Stimulated activated CD8-positive, alpha-beta memory T cell treated with anti-CD3 and anti-CD28 coated beads, Interleukin-12 subunit alpha, Interleukin-12 subunit beta, amount 100 ng/mL, for 1 hour (primary cell): ENCODE measurements at regions not wholly inside any gene's neighbourhood (a gene's known extent, or its start where the extent isn't known, plus 50 kb on each side); places are given as distances from the start of the nearest gene placed in this dataset.

Experiments
- DNase-seq: peaks from one replicate; pipeline ENCODE4 v3.0.0-alpha.2; 2020; ENCODE audit warnings: low read depth

- DNase-seq: no peak
Measured at GRCh38 chr14:101120641-101121507, 217.4 kb upstream of the RTL1 start.

GRCh38 chr14:101121508-101122139 lies 218.1 kb upstream of the RTL1 start:
- no peak for DNase-seq

GRCh38 chr14:101122237-101123141 lies 219.0 kb upstream of the RTL1 start:
- no peak for DNase-seq

- DNase-seq: no peak
Measured at GRCh38 chr14:101123618-101124510, 220.3 kb upstream of the RTL1 start.

- DNase-seq: no peak
Measured at GRCh38 chr14:101124815-101125214, 221.3 kb upstream of the RTL1 start.

- no peak for DNase-seq
Measured at GRCh38 chr14:101125313-101125712, 221.8 kb upstream of the RTL1 start.

- DNase-seq: no peak
Measured at GRCh38 chr14:101125719-101126651, 222.5 kb upstream of the RTL1 start.

GRCh38 chr14:101126731-101127130 lies 223.2 kb upstream of the RTL1 start:
- DNase-seq: no peak

GRCh38 chr14:101127224-101127623 lies 223.7 kb upstream of the RTL1 start:
- DNase-seq: no peak

GRCh38 chr14:101128478-101129321 lies 225.2 kb upstream of the RTL1 start:
- DNase-seq: no peak

GRCh38 chr14:101129521-101130167 lies 226.1 kb upstream of the RTL1 start:
- no peak for DNase-seq

GRCh38 chr14:101130861-101131260 lies 227.3 kb upstream of the RTL1 start:
- no peak for DNase-seq

- no peak for DNase-seq
Measured at GRCh38 chr14:101131451-101131916, 228.0 kb upstream of the RTL1 start.

GRCh38 chr14:101132051-101132571 lies 228.6 kb upstream of the RTL1 start:
- DNase-seq: no peak

GRCh38 chr14:101132588-101132987 lies 229.1 kb upstream of the RTL1 start:
- DNase-seq: no peak

- DNase-seq: no peak
Measured at GRCh38 chr14:101133068-101133467, 229.5 kb upstream of the RTL1 start.

GRCh38 chr14:101134161-101134631 lies 230.7 kb upstream of the RTL1 start:
- no peak for DNase-seq

- DNase-seq: no peak
Measured at GRCh38 chr14:101134851-101135433, 231.4 kb upstream of the RTL1 start.
